H1 (cell line): ENCODE measurements at regions not wholly inside any gene's neighbourhood (a gene's known extent, or its start where the extent isn't known, plus 50 kb on each side); places are given as distances from the start of the nearest gene placed in this dataset.

Experiments
- CTCF ChIA-PET: fragments of 300-600 bp; sonication (Branson Sonifier 250); formaldehyde crosslinking; loops from one replicate; lab custom pipeline; 2021; ENCODE audit not compliant: partially characterized antibody; lab: Charles Lee
- POLR2A ChIA-PET: fragments of 300-600 bp; sonication (Branson Sonifier 250); formaldehyde crosslinking; loops from one replicate; lab custom pipeline; 2021; ENCODE audit warnings: inconsistent platforms; ENCODE audit not compliant: partially characterized antibody; lab: Charles Lee
- DNase-seq, 2 experiments: peaks; one replicate each; pipeline versions ENCODE4 v3.0.0 to v3.0.0-alpha.2; 2010 to 2022; ENCODE audit warnings: low spot score in 2 of 2, low read depth in 1 of 2, mixed read lengths in 1 of 2
- FAIRE-seq: peaks from 2 replicates; lab custom pipeline; 2011; peaks lifted over from hg19 to GRCh38; lab: Jason Lieb, UNC
- H2AFZ ChIP-seq: 2 replicates; pipeline ENCODE4 v1.8.1; 2012; ENCODE audit warnings: low read length, inconsistent platforms
- H2AK5ac ChIP-seq: 2 replicates; pipeline ENCODE4 v1.6.1; 2013; ENCODE audit warnings: low read depth, low read length
- H2BK120ac ChIP-seq: replicated peaks from 2 replicates; pipeline ENCODE3; 2013; ENCODE audit warnings: low read depth, low read length, inconsistent platforms
- H2BK12ac ChIP-seq: 2 replicates; pipeline ENCODE4 v1.6.1; 2013; ENCODE audit warnings: low read depth, low read length
- H2BK15ac ChIP-seq: 2 replicates; pipeline ENCODE4 v1.6.1; 2013; ENCODE audit warnings: low read length
- H2BK20ac ChIP-seq: 2 replicates; pipeline ENCODE4 v1.6.1; 2013; ENCODE audit warnings: low read length
- H2BK5ac ChIP-seq: 2 replicates; pipeline ENCODE4 v1.6.1; 2013; ENCODE audit warnings: low read depth, low read length
- H3K14ac ChIP-seq: 2 replicates; pipeline ENCODE4 v1.6.1; 2013; ENCODE audit warnings: inconsistent platforms; ENCODE audit not compliant: insufficient read length
- H3K18ac ChIP-seq: 2 replicates; pipeline ENCODE4 v1.6.1; 2013; ENCODE audit warnings: low read length; ENCODE audit errors: extremely low read depth
- H3K23ac ChIP-seq: 2 replicates; pipeline ENCODE4 v1.6.1; 2013; ENCODE audit warnings: inconsistent platforms; ENCODE audit not compliant: insufficient read length
- H3K23me2 ChIP-seq: 2 replicates; pipeline ENCODE4 v1.6.1; 2013; ENCODE audit warnings: low read depth, low read length
- H3K27ac ChIP-seq: 2 replicates; pipeline ENCODE4 v1.6.1; 2011; ENCODE audit warnings: low read depth, low read length, inconsistent platforms
- H3K27me3 ChIP-seq, 4 experiments: replicated peaks in 1 of 4; 1 replicate in 1 of 4; 2 replicates in 3 of 4; pipeline versions ENCODE4 v1.6.1 to v1.8.1; 2011 to 2013; ENCODE audit warnings: low read length in 3 of 4, mild to moderate bottlenecking in 3 of 4, inconsistent platforms in 2 of 4, mixed read lengths in 2 of 4, moderate library complexity in 1 of 4; ENCODE audit not compliant: control insufficient read depth in 3 of 4, insufficient read depth in 3 of 4; ENCODE audit errors: extremely low read depth in 1 of 4
- H3K36me3 ChIP-seq, 4 experiments: 2 replicates each; pipeline versions ENCODE4 v1.6.1 to v1.8.1; 2011 to 2013; ENCODE audit warnings: mild to moderate bottlenecking in 4 of 4, low read length in 3 of 4, moderate library complexity in 2 of 4, control low read depth in 1 of 4, inconsistent platforms in 1 of 4; ENCODE audit not compliant: insufficient read depth in 4 of 4, control insufficient read depth in 2 of 4
- H3K4ac ChIP-seq: replicated peaks from 2 replicates; pipeline ENCODE3; 2013; ENCODE audit warnings: low read length, low read depth, mixed read lengths, inconsistent platforms; ENCODE audit not compliant: insufficient read length
- H3K4me1 ChIP-seq, 4 experiments: replicated peaks in 1 of 4; 1 replicate in 1 of 4; 2 replicates in 3 of 4; pipeline versions ENCODE4 v1.6.1 to v1.8.1; 2011 to 2013; ENCODE audit warnings: low read length in 3 of 4, inconsistent platforms in 2 of 4, mixed read lengths in 1 of 4; ENCODE audit not compliant: insufficient read depth in 4 of 4, control insufficient read depth in 3 of 4
- H3K4me2 ChIP-seq, 2 experiments: 2 replicates each; pipeline versions ENCODE4 v1.6.1 to v1.8.1; 2011 to 2013; ENCODE audit warnings: low read depth in 2 of 2, low read length in 2 of 2, control low read depth in 1 of 2, inconsistent platforms in 1 of 2, mild to moderate bottlenecking in 1 of 2; ENCODE audit not compliant: insufficient read depth in 1 of 2
- H3K4me3 ChIP-seq, 4 experiments: fragments of 200-600, 300-600 bp in 1 of 4; sonication (generic), shearing (Covaris generic), sonication (Bioruptor Twin) in 1 of 4; 2 replicates each; pipeline versions ENCODE4 v1.5.1 to v1.8.1; 2011 to 2016; ENCODE audit warnings: low read length in 4 of 4, low read depth in 3 of 4, control low read depth in 2 of 4, inconsistent platforms in 2 of 4, mild to moderate bottlenecking in 2 of 4, mixed read lengths in 1 of 4, moderate library complexity in 1 of 4; ENCODE audit not compliant: insufficient read depth in 2 of 4; ENCODE audit errors: extremely low read depth in 1 of 4
- H3K56ac ChIP-seq: replicated peaks from 2 replicates; pipeline ENCODE3; 2013; ENCODE audit warnings: low read depth, mild to moderate bottlenecking, mixed read lengths, low read length, inconsistent platforms; ENCODE audit not compliant: insufficient read length
- H3K79me1 ChIP-seq: 2 replicates; pipeline ENCODE4 v1.6.1; 2013; ENCODE audit warnings: low read depth, low read length, control low read depth
- H3K79me2 ChIP-seq, 2 experiments: 2 replicates each; pipeline versions ENCODE4 v1.6.1 to v1.8.1; 2012 to 2013; ENCODE audit warnings: low read length in 2 of 2, mild to moderate bottlenecking in 2 of 2, inconsistent platforms in 1 of 2; ENCODE audit not compliant: insufficient read depth in 2 of 2, control insufficient read depth in 1 of 2
- H3K9ac ChIP-seq, 4 experiments: replicated peaks in 1 of 4; 1 replicate in 1 of 4; 2 replicates in 3 of 4; pipeline versions ENCODE4 v1.6.1 to v1.8.1; 2011 to 2013; ENCODE audit warnings: low read depth in 3 of 4, low read length in 3 of 4, control low read depth in 2 of 4, mild to moderate bottlenecking in 2 of 4, moderate library complexity in 2 of 4, inconsistent platforms in 1 of 4; ENCODE audit errors: extremely low read depth in 1 of 4
- H3K9me3 ChIP-seq, 2 experiments: 2 replicates each; pipeline versions ENCODE4 v1.6.1 to v1.8.1; 2012 to 2013; ENCODE audit warnings: mild to moderate bottlenecking in 2 of 2, moderate library complexity in 2 of 2, control low read depth in 1 of 2, inconsistent platforms in 1 of 2, low read depth in 1 of 2, low read length in 1 of 2, mixed read lengths in 1 of 2; ENCODE audit not compliant: insufficient read depth in 2 of 2
- H4K20me1 ChIP-seq, 2 experiments: replicated peaks in 1 of 2; 2 replicates each; pipeline versions ENCODE3 to v1.8.1; 2011 to 2013; ENCODE audit warnings: inconsistent platforms in 2 of 2, low read length in 2 of 2, mild to moderate bottlenecking in 1 of 2; ENCODE audit not compliant: insufficient read depth in 2 of 2, control insufficient read depth in 1 of 2
- H4K5ac ChIP-seq: 2 replicates; pipeline ENCODE4 v1.6.1; 2013; ENCODE audit warnings: low read length, low read depth, mixed read lengths, inconsistent platforms; ENCODE audit not compliant: insufficient read length
- H4K8ac ChIP-seq: 2 replicates; pipeline ENCODE4 v1.8.0; 2013; ENCODE audit warnings: mild to moderate bottlenecking, moderate library complexity, low read length, inconsistent platforms; ENCODE audit not compliant: insufficient read depth; ENCODE audit errors: extremely low read depth
- H4K91ac ChIP-seq: replicated peaks from 2 replicates; pipeline ENCODE3; 2013; ENCODE audit warnings: low read length, mixed read lengths, inconsistent platforms; ENCODE audit not compliant: insufficient read length
- EZH2 ChIP-seq: fragments of 200-600 bp; sonication (generic); IDR thresholded peaks from 2 replicates; pipeline ENCODE4 v1.7.1; 2012; ENCODE audit warnings: low read depth, mild to moderate bottlenecking, moderate library complexity, low read length, inconsistent platforms; ENCODE audit not compliant: severe bottlenecking
- MAFK ChIP-seq: IDR thresholded peaks from 2 replicates; pipeline ENCODE4 v1.6.1; 2012; ENCODE audit warnings: low read depth, mild to moderate bottlenecking, improper control_type of control experiment, low read length
- PHF8 ChIP-seq: fragments of 200-600 bp; sonication (generic); conservative IDR thresholded peaks from 2 replicates; pipeline ENCODE4 v1.7.1; 2012; ENCODE audit warnings: low read depth, mild to moderate bottlenecking, inconsistent platforms, low read length, moderate library complexity
- POU5F1 ChIP-seq: IDR thresholded peaks from 2 replicates; pipeline ENCODE4 v1.6.1; 2011; ENCODE audit warnings: low read depth, mild to moderate bottlenecking, low read length, moderate library complexity
- RNF2 ChIP-seq: fragments of 200-900, 300-1000 bp; sonication (generic); IDR thresholded peaks from 2 replicates; pipeline ENCODE4 v1.7.1; 2016; ENCODE audit warnings: borderline replicate concordance, low read depth, mild to moderate bottlenecking, antibody characterized with exemption, low read length; ENCODE audit not compliant: poor library complexity, severe bottlenecking; ENCODE audit errors: missing control alignments
- SP2 ChIP-seq: IDR thresholded peaks from 2 replicates; pipeline ENCODE4 v1.6.1; 2012; ENCODE audit warnings: mild to moderate bottlenecking, low read length, inconsistent platforms
- TEAD4 ChIP-seq: IDR thresholded peaks from 2 replicates; pipeline ENCODE4 v1.6.1; 2012; ENCODE audit warnings: low read depth, low read length, inconsistent platforms, mixed read lengths
- ZNF274 ChIP-seq: IDR thresholded peaks from 2 replicates; pipeline ENCODE4 v1.7.0; 2012; ENCODE audit warnings: low read length, borderline replicate concordance; ENCODE audit errors: extremely low read depth
- WGBS, 2 experiments: shearing (Covaris generic) in 1 of 2; methylation state at CpG; one replicate each; pipeline versions ENCODE4 v1.1.6 to v1.1.7; 2013 to 2015; ENCODE audit warnings: low lambda C conversion rate in 2 of 2, mixed read lengths in 2 of 2, inconsistent platforms in 1 of 2, low coverage in 1 of 2, missing lambda C conversion rate in 1 of 2; ENCODE audit not compliant: insufficient replicate concordance in 2 of 2, insufficient coverage in 1 of 2, insufficient read length in 1 of 2; ENCODE audit errors: extremely low coverage in 1 of 2, missing lambda C conversion rate in 1 of 2; 5-methylcytosine and 5-hydroxymethylcytosine counted together
- TF ChIP-seq, protein P1 (sequence below): IDR thresholded peaks from 2 replicates; pipeline ENCODE4 v1.6.1; 2011; ENCODE audit warnings: low read depth, mild to moderate bottlenecking, low read length; ENCODE audit not compliant: insufficient read depth

DNA sequence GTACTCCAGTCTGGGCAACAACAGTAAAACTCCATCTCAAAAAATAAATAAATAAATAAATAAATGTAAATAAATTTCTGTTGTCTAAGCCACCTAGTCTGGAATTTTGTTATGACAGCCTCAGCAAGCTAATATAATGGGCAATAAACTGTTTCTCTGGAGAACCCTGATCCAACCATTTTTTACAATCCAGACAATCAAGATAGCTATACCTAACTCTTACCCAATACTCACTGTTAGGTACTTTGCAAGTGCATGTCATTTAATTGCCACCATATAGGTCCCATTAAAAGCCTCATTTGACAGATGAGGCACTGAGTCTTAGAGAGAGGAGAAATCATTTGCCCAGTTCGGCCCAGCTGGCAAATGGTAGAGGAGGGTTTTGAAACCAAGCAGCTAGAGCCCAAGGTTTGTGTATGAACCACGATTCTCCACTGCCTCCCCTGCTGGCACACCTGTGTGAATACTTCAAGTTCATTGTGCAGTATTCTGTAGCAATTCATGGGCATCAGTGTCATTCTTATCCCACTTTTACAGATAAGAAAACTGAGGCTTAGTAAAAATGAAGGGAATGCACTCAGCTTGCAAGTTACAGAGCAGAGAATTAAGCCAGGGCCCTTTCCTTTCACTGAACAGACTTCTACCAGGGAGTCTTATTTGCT lies 107.0 kb upstream of the UBE2E1 start:
- Histone ChIP-seq H4K20me1 (no peaks in the 10 kb centered on the region), H2BK20ac (no peak overlapping the region), H4K5ac (no peak overlapping the region), H3K4me2 (no peak overlapping the region), H3K4me1 (peaks cover 2 to 12% (median 5%) of the 10 kb centered on the region in 4 experiments; a peak in 5 of 7 replicates)
- DNase-seq = no peak
- TF ChIP-seq PHF8 (no peak), EZH2 (no peak), POU5F1 (no peak), MAFK (no peak), TEAD4 (no peak), RNF2 (no peak), SP2 (no peak), ZNF274 (no peak)
- TF ChIP-seq, protein P1, sequence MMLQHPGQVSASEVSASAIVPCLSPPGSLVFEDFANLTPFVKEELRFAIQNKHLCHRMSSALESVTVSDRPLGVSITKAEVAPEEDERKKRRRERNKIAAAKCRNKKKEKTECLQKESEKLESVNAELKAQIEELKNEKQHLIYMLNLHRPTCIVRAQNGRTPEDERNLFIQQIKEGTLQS = no peak
- TF ChIP-seq, all 59 proteins: peak for 0
- Histone ChIP-seq H4K91ac (no peak overlapping the region), H3K9ac (no peak overlapping the region), H3K79me1 (no peaks in the 10 kb centered on the region), H3K4me3 (no peak overlapping the region), H3K23ac (no peak overlapping the region), H2BK12ac (no peak overlapping the region), H3K27me3 (no peaks in the 10 kb centered on the region), H2AK5ac (no peak overlapping the region), H3K14ac (no peak overlapping the region), H2BK120ac (no peak overlapping the region), H3K79me2 (no peaks in the 10 kb centered on the region), H3K56ac (no peak overlapping the region), H2BK5ac (no peak overlapping the region), H2AFZ (no peak overlapping the region), H3K23me2 (no peaks in the 10 kb centered on the region), H3K9me3 (no peaks in the 10 kb centered on the region), H3K36me3 (no peaks in the 10 kb centered on the region), H4K8ac (no peak overlapping the region), H3K18ac (no peak overlapping the region), H3K4ac (no peak overlapping the region), H3K27ac (no peak overlapping the region), H2BK15ac (no peak overlapping the region)
- ChIA-PET CTCF (interaction anchor here (0.6 to 1.3 kb wide), 3 partner anchors 30 to 51 kb away, joined by 3 read pairs; no protein-coding TSS in a partner anchor), POLR2A (no interaction called here)
- 85% methylated on average over 2 of the region's 2 CpGs; no CpG with 5 or more reads in 1 of the 2 experiments for WGBS, 2 experiments
- no peak for FAIRE-seq
